GDM1 (cell line): ENCODE measurements at regions not wholly inside any gene's neighbourhood (a gene's known extent, or its start where the extent isn't known, plus 50 kb on each side); places are given as distances from the start of the nearest gene placed in this dataset.

ENCODE experiments used
- DNase-seq: peaks from one replicate; lab custom pipeline; 2025; lab: John Stamatoyannopoulos, UW

DNA sequence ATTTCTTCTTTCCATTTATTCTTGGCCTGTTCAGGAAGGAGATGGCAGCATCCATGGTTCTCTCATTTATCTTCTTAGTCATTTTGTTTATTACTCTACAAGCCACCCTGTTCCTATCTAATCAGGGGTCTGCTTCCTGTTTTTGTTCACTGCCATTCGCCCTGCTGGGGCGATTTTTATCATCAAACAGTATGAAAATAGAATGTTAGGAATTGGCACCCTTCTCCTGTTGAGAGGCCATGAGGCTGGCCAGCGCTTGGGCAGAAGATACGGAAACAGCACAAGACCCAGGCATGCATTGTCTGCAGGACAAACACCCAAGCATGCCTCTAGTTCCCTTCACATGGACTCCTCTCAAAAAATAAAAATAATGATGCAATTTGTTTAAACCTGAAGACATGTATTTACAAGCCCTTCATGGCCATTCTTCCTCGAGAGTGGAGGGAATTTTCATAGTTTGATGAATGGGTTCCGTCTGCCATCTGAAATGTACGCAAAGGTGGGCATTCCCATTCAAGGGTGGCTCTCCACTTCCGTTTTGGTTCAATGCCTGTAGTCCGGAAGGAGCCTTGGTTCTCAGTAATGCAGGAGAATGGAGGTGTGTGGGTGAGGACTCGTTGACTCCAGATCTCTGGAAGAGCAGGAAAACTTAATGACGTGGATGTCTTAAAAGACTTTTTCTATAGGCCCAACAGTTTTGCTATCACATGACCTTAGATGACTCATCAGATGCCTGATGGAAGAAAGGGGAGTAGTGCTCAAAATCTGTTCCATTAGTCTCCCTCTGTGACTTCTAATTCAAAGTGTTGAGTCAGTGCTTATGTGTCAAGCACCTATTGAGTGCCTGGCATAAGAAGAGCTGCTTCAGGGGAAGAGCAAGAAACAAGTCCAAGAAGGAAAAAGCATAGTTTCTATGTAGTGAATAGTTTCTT is 252.4 kb upstream of the TBX3 start:
- no peak for DNase-seq

DNA sequence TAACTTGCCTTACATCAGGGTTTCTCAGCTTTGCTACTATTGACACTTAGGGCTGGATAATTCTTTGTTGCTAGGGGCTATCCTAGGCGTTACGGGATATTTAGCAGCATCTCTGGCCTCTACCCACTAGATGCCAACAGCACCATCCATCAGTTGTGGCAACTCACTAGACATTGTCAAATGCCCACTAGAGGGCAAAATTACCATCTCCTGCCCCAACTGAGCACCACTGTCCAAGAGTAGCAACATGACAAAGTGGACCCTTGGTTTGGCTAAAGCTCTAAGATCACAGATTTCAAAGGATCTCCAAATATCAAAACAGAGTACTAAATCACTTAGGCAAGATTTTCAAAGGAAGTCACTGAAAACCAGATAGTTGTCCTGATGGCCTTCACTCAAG is 251.7 kb upstream of the TBX3 start:
- no peak for DNase-seq

DNA sequence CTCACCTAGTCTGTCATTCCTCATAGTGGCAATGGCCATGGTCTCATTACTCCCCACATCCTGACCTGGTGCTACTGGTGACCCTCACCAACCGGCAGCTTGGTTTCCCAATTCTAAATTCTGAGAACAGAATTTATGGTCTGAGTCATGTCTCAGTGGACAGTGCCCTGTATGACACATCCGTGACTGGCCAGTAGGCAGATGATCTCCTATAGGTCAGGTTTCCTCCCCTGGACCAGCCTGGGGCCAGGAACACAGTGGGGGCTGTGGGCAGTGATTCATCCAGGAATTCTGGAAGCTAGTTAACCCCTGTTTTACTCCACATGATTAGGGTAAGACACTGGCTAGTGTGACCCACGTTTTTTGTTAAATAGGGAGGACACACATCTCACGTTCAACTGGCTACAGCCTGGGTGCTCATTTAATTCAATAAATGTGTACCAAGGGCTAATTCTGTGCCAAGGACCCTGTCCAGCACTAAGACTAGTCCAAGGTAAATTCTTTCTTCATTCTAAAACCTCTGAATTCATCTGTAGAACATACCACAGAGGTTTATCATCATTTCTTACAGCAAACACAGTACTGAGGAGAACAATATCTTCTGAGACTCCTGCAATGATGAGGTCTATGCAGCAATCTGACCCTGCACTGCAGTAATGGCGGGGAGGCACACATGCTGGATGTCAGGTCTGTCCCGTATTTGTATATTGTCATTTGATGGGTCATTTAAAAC is 249.6 kb upstream of the TBX3 start:
- no peak for DNase-seq

DNA sequence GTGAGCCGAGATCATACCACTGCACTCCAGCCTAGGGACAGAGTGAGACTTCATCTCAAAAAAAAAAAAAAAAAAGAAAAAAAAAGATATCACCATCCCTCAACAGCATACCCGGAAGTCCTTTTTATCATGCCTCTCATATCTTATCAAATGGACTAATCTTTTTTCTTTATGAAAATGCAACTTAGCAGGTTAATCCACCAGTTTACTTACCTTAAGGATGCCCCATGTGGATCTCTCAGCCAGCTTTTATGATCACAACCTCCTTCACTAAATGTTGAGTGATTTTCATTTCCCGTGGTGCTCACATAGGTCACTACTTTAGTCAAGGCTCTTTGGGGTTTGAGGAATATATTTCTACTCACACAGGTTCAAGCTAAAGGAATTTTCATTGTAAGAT is 248.8 kb upstream of the TBX3 start:
- DNase-seq: no peak

DNA sequence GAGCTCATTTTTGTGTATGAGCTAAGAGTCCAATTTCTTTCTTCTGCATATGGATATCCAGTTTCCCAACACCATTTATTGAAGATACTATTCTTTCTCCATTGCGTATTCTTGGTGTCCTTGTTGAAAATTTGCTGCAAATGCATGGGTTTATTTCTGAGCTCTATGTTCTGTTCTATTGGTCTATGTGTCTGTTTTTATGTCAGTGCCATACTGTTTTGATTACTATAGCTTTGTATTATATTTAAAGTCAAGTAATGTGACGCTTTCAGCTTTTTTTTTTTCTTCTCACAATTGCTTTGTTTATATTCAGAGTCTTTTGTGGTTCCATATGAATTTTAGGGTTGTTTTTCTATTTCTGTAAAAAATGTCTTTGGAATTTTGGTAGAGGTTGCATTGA is 247.1 kb upstream of the TBX3 start:
- no peak for DNase-seq

DNA sequence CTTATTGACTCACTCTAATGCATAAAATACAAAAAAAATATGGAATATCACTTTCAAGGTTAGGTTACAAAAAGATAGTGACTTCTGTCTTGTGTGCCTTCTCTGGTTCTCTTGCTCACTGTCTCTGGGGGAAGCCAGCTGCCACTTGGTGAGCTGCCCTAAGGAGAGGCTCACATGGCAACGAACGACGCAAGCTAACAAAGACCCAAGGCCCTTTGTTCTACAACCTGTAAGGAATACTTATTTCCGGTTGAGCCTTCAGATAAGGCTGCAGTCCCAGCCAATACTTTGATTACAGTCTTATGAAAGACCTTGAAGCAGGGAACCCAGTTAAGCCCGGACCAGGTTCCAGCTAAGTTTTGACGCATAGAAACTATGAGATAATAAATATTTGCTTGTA is 242.4 kb upstream of the TBX3 start:
- no peak for DNase-seq

DNA sequence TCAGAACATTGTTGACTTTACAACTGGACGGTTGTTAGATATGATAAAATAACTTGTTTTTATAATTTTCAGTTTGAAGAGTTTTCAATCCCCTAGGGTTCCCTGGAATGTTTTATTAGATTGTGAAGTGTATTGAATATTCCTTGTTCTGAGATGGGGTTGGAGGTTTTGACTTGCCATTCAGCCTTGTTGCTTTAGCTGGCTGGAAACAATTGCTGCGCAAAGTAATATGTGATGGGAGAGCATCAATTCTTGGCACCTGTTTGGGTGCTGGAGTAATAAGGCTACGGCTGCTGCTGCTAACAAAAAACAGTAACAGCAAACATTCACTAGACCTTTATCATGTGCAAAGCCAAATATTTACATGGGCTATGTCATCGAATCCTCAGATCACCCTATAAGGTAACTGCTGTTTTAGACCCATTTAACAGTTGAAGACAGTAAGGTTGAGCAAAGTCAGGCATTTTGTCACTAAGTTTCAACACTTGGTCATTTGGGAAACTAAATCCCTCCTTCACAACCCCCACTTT is 241.0 kb upstream of the TBX3 start:
- no peak for DNase-seq

DNA sequence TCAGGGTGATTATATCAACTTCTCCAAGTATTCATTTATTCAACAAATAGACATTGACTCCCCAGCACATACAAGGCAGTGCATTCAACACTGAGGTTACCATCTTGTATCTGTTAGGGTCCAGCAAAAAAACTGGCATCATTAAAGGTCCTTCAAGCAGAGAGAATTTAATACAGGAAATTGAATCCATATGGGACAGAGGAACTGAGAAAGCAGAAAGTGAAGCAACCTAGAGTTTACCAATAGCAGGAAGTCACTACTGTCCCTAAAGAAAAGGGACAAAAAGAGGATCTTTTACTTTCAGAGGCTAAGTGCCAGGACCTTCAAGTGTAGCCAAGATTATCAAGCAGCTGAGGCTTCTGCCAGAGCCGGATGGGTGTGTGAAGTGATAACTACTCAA is 237.8 kb upstream of the TBX3 start:
- DNase-seq: no peak

DNA sequence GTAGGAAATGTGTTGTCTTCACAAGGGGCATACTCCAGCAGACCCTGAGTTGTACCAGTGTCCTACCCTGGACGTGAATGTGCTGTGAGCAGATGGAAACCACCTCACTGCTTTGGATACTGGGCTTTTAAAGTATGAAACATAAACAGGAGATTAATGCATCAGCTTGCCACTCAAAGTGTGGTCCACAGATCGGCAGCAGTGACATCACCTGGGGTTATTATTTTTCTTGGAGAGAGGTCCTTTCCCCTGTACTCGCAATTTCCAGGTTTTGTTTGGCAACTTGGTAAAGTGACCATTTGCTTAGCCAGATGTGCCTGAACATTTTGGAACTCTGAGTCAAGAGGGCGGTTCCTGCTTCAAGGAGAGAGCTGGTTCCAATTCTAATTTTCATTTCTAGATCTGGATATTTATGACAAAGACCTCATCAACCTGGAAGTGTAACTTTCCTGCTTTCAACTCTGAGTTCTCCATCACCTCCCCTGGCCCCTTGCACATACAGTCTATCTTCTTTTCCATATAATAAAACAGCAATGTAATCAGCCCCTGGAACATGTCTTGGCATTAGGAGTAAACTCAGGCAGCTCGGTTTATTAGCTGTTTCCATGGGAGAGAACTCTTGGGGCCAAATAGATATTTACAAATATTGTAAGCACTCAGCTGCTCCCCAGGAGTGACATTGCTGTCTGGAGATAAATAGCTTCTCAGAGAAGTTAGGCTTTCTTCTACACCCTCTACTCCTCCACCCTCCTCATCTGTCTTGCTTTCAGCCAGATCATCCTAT is 237.0 kb upstream of the TBX3 start:
- DNase-seq: no peak

DNA sequence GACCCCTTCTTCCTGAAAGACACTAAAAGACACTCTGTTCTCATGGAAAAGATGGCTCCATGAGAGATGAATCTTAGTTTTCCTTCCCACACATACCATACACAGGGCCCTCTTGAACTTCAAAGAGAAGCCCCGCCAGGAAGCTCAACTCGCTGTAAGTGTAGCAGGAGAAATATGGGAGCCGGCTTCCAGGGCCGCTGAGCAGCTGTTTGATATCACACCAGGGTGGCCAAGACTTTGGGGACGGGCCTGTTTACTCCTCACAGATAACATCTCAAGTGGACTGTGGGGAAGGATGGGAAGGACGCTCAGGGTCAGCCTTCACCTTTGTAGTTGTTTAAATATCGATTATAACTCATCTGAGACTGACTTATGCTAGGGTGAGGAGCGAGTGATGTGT is 235.5 kb upstream of the TBX3 start:
- no peak for DNase-seq

DNA sequence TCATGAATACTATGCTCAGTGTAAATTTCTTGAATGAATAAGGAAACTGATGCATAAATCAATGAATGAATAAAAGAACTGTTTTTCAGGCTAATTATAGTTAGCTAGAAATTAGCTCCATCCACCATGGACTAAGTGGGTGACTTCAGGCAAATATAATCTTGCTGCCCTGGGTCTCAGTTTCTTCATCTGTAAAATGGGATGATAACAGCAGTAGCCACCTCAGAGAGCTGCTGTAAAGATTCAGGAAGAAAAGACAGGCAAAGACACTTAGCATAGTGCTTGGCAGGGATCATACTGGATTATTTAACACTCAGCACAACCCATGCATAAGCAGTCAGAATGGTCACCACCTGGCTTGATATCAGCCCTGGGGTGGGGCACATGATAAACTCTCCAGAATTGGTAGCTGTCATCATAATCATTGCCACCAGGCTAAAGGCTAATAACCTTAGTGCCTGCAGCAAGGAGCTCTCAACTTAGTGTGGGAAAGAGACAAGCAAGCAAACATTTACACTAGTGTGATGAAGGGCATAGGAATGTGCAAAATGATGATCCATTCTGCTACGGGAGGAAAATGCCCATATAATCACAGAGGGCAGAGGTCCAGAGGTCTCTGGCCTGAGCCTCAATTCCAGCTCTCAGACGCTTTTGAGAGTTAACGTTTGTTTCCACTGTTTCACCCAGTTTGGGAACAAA is 234.7 kb upstream of the TBX3 start:
- DNase-seq: no peak

DNA sequence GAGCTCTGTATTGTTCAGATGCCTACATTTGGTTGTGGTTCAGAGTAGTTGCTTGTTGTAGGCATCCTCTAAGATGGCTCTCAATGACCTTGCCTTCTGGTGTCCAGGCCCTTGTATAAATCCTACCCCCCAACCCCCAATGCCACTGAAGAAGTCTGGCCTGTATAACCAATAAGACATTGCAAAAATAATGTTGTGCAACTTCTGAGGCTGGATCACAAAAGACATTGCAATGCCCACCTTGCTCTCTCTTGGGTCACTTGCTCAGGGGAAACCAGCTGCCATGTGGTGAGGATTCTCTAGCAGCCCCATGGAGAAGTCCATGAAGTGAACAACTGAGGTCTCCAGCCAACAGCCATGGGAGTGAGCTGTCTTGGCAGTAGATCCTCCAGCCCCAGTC is 234.0 kb upstream of the TBX3 start:
- no peak for DNase-seq

DNA sequence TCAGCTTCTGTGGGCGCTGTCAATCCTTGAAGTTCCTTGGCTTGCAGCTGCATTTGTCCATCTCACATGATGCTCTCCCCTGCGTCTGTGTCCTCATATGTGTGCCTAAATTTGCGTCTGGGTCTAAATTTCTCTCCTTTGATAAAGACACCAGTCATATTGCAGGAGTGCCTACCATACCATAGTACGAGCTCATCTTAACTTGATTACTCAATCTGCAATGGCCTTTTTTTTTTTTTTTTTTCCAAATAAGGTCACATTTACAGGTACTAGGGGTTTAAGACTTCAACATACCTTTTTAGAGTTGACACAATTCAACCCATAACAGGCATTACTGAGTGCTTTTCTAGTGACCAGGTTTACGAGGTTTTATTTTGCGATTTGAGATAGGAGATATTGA is 233.3 kb upstream of the TBX3 start:
- DNase-seq: no peak

DNA sequence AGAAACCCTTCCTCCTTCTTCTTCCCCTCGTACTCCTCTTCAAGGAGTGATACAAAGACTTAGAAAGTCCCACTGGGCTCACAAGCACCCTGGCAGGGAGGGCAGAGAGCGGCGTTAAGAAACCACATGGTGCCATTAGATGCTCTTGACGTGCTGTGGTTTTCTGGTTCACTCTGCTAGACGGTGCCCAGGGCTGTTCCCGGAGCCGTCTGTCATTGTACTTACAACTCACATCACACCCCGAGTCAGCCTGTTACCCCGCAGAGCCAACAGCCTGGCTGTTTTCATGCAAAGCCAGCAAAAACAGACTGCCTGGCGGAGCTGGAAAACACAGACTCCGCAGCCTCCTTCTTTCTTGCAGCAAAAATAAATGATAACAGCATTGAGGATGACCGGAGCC is 232.6 kb upstream of the TBX3 start:
- DNase-seq: no peak

DNA sequence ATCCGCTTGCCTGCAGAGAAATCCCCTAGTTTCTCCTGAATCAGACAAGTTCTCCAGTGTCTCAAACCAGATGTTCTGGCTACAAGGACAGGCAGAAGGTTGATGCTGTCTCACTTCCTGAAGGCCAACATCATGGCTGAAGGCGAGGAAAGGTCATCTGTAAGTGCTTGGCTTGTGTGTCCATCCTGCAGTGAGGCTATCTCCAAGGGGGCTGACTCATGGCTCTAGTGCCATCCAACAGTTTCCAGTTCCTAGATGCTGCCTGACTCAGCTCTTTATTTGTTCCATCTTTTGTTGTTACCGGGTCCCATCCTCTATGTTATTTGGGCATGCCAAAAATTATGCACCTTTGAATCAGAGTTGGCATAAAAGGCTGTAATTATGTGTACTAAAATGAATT is 232.1 kb upstream of the TBX3 start:
- DNase-seq: no peak

DNA sequence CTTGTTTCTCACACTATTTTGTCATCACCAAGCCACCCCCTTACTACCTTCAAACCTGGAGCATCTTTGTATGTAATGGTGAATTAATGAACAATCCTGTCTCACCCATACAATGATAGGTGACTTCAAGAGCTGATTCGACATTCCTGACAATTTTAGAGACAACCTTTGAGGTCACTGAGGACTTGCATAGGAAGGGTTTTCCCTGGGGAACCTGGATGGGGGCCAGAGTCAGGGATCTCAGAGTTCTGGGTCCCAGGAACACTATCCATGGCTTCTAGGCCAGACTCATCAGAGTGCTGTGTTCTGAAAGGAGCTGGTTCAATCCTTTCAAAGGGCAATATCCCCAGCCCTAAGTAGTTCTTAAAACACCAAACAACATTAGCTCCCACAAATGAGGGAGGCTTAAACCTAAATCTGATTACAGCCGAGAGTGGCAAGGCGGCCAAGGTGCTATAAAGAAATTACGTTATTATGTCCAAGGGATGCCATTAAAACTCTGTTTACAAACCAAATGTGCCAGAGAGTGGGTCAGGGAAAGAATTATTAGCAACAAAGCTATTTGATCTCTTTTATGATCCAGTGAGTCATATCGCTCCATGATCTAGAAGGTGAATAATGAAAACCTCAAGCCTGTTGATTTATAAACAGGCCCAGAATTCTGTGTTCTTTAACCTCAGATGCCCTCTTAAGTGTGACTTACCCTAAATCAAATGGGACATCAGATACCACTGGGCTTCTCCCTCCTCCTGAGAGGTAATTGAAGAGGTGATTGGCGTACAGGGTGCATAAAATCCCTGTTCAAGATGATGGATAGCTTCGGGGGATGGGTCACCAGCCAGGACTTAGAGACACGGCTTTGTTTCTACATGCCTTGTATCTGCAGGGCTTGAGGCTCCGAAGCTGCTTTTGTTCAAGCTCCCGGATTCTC is 230.2 kb upstream of the TBX3 start:
- no peak for DNase-seq

DNA sequence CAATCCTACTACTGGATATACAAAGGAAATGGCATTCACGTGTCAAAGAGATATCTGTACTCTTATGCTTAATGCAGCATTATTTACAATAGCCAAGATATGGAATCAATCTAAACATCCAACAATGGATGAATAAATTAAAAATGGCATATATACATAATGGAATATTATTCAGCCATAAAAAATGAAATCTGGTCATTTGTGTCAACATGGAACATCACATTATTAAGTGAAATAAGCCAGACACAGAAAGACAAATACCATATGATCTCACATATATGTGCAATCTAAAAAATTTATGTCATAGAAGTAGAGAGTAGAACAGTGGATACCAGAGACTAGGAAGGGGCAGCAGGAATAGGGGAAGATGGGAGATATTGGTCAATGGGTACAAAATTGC is 228.8 kb upstream of the TBX3 start:
- no peak for DNase-seq

DNA sequence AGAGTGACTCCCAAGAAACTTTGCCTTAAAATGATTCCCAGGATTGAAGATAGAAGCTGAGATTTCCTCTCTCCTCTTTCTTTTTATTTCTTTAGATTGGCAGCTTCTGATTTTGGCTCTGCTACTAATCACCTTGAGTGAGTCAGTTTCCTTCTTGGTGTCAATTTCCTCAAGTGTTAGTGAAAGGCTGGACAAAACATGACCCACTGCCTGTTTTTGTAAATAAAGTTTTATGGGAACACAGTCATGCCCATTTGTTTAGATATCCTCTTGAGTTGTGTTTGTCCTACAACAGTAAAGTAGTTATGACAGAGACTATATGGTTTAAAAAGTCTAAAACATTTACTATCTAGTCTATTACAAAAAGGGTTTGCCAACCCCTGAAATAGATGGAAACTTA is 227.2 kb upstream of the TBX3 start:
- DNase-seq: no peak

DNA sequence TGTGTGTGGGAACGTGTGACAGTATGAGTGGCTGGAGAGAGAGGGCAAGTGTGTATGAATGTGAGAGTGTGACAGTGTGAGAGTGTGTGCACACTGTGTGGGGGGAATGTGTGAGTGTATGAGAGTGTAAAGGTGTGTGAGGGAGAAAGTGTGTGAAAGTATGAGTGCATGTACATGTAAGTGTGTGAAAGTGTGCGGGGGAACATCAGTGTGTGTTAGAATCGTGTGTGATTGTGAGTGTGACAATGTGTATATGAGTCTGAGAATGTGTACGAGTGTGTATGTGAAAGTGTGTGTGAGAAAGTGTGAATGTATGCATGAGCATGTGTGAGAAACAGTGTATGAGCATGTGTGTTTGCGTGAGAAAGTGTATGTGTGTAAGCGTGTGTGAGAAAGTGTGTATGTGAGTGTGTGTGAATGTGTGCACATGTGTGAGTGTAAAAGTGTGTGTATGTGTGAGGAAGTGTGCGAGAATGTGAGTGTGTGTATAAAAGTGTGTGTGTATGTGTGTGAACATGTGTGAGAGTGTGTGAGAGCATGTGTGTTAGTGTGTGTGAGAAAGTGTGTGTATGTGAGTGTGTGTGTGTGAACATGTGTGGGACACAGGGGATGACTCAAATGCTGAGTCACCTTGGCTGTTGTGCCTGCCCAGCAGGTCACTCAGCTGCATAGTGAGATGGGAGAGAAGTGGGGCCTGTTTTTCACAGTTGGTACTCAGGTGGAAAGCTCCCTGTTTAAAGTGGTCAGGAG is 220.5 kb upstream of the TBX3 start:
- DNase-seq: no peak

DNA sequence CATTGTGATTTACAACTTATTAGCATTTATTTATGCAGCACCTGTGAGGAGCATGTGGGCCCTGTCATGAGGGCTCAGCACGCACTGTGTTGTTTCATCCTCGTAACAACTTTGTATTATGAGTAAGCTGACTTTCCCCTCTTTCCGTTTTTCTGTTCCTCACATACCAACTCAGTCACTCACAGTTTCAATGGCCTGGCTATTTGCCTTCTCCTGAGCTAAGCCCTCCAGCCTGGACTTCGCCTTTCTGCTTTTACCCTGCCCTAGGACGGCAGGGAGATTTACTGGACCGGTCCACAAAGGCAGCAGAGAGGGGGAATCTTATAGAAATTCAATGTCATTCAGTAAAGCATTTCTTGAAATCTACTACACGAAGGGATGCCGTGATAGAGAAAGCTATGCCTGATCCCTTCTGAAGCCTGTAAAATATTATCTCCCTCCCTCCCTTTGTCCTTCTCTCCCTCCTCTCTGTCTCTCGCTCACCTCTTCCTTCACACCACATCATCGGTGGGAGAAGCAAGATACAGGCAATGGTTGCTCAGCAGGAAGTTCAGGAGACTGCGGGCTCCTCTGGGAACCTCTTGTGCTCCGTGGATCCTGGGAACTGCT is 219.2 kb upstream of the TBX3 start:
- DNase-seq: no peak
